ENCODE measurements at regions not wholly inside any gene's neighbourhood (a gene's known extent, or its start where the extent isn't known, plus 50 kb on each side); places are given as distances from the start of the nearest gene placed in this dataset.

DNA sequence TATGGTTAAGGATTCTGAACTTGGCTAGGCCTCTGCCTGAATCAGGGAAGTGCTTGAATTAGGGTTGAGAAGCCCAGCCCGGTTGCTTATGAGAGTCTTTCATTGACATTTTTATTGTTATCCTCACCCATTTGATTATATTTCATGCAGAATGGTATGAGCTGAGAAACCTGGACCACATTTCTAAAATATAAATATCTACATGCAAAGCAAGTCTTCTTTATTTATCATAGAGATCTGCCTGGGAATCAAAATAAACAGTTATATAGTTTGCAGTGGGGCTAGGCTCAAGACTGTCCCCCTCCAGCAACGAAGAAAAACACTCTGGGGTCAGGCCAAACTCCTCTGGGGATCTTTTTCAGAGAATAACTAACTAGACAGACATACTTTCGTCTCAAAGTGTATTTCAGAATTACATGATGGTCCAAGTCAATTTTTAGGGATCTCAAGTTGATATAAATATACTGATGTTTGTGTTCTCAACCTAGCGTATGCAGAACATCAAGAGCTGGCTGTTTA, 675.4 kb upstream of the NR2F2 start:
- Histone ChIP-seq H3F3A (ENCODE audit: insufficient read depth) (no peaks in the 10 kb centered on the region), H3K36me3 (ENCODE audit: low read depth) (no peaks in the 10 kb centered on the region), H3K27ac (no peak overlapping the region), H3K9me3 (ENCODE audit: low read depth) (no peaks in the 10 kb centered on the region), H4K20me1 (ENCODE audit: insufficient read depth) (no peaks in the 10 kb centered on the region), H3K4me1 (ENCODE audit: insufficient read depth) (no peaks in the 10 kb centered on the region), H3K9ac (no peak overlapping the region), H3K27me3 (replicated peaks; ENCODE audit: insufficient read depth) (no peaks in the 10 kb centered on the region), H3K9me2 (ENCODE audit: insufficient read depth) (no peaks in the 10 kb centered on the region), H3K79me2 (ENCODE audit: insufficient read depth) (no peaks in the 10 kb centered on the region), H3K4me2 (ENCODE audit: unreplicated experiment) (no peak overlapping the region), H2AFZ (no peak overlapping the region), H3K4me3 (no peak overlapping the region)
- no peak for TF ChIP-seq EZH2phosphoT487 (IDR thresholded peaks at IDR 0.05; ENCODE audit: insufficient read depth, low read depth)
- TF ChIP-seq EZH2 (IDR thresholded peaks at IDR 0.05; ENCODE audit: insufficient read depth, poor library complexity, severe bottlenecking) = no peak
- 53 to 56% methylated on average over 4 of the region's 4 CpGs for WGBS, 2 experiments (ENCODE audit: low coverage in 1 of 2, low lambda C conversion rate in 2 of 2, missing lambda C conversion rate in 2 of 2)
- in situ Hi-C loops (cut with MboI) = no loop called here
- no peak for DNase-seq

DNA sequence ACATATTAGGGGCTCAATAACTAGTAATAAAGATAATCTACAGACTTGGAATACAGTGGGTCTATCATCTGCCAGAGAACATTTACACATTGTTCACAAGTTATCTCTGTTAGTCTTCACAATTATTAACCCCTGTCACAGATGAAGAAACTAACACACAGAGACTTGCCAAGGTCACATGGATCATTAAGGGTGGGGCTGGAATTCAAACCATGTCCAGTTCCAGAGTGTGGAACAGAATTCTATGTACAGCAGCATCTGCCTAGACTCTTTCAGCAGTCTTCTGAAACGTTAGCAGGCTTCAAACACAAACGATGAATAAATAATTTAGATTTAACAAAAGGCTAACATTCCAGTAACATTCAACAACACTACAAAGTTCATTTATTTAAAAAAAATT, 673.9 kb upstream of the NR2F2 start:
- WGBS, 2 experiments (ENCODE audit: low coverage in 1 of 2, low lambda C conversion rate in 2 of 2, missing lambda C conversion rate in 2 of 2) = 37 to 44% methylated on average over 2 of the region's 2 CpGs
- no peaks in the 10 kb centered on the region for H3K9me3 ChIP-seq (ENCODE audit: low read depth)
- H3K4me1 ChIP-seq (ENCODE audit: insufficient read depth) = no peaks in the 10 kb centered on the region
- no peaks in the 10 kb centered on the region for H3F3A ChIP-seq (ENCODE audit: insufficient read depth)
- H3K9me2 ChIP-seq (ENCODE audit: insufficient read depth) = no peaks in the 10 kb centered on the region
- H2AFZ ChIP-seq = no peak overlapping the region
- H4K20me1 ChIP-seq (ENCODE audit: insufficient read depth) = no peaks in the 10 kb centered on the region
- H3K9ac ChIP-seq = no peak overlapping the region
- H3K79me2 ChIP-seq (ENCODE audit: insufficient read depth) = no peaks in the 10 kb centered on the region
- no peaks in the 10 kb centered on the region for H3K27me3 ChIP-seq (replicated peaks; ENCODE audit: insufficient read depth)
- H3K36me3 ChIP-seq (ENCODE audit: low read depth) = no peaks in the 10 kb centered on the region
- TF ChIP-seq EZH2 (IDR thresholded peaks at IDR 0.05; ENCODE audit: insufficient read depth, poor library complexity, severe bottlenecking) = no peak
- TF ChIP-seq EZH2phosphoT487 (IDR thresholded peaks at IDR 0.05; ENCODE audit: insufficient read depth, low read depth) = no peak
- DNase-seq = no peak
- in situ Hi-C loops (cut with MboI) = no loop called here
- H3K4me3 ChIP-seq = no peak overlapping the region
- H3K4me2 ChIP-seq (ENCODE audit: unreplicated experiment) = no peak overlapping the region
- H3K27ac ChIP-seq = no peak overlapping the region

DNA sequence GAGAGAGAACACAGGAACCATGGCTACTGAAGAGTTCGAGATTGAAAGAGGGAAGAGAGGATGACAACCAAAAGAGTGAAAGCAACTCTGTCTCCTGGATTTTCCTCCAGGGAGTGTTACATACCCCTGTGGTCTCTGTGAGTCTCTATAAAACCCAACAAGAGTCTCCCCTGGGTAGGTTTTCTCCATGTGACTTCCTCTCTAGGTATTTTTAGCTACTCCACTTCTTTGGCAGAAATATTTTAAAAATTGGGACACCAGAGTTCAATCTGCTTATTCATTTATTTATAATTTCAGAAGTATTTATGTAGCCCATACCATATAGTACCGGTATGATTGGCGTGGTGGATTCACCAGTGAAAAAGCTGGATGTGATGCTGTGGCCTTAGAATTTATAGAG, 671.7 kb upstream of the NR2F2 start:
- no peak overlapping the region for H2AFZ ChIP-seq

DNA sequence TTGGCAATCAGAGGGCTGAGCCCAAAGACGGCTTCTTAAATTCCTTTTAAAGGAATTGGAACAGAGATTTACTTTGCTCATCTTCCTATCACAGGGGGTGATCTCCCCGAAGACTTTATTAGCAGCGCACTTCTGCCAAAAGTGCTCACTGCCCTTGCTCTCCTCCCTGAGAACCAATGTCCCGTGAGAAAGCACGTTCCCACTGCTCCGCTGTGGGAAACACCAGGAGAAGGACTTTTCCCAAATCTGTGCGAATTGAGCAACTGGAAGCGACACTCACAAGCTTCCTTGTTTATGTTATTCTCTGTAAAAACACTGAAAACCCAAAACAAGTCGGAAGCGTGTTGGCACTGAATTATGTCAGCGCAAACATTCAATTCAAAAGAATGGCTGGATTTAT, 670.8 kb upstream of the NR2F2 start:
- no peaks in the 10 kb centered on the region for H3K27me3 ChIP-seq (replicated peaks; ENCODE audit: insufficient read depth)

More for the DNA sequence above, 671.7 kb upstream of the NR2F2 start:
- Histone ChIP-seq H3K9ac (no peak overlapping the region), H3K9me3 (ENCODE audit: low read depth) (no peaks in the 10 kb centered on the region), H3K4me2 (ENCODE audit: unreplicated experiment) (no peak overlapping the region), H3K27me3 (replicated peaks; ENCODE audit: insufficient read depth) (no peaks in the 10 kb centered on the region), H3F3A (ENCODE audit: insufficient read depth) (peaks cover 7% of the 10 kb centered on the region; the same call in 1 of the 2 replicates), H3K4me3 (no peak overlapping the region), H3K79me2 (ENCODE audit: insufficient read depth) (no peaks in the 10 kb centered on the region), H3K9me2 (ENCODE audit: insufficient read depth) (no peaks in the 10 kb centered on the region), H3K4me1 (ENCODE audit: insufficient read depth) (peaks cover 10% of the 10 kb centered on the region), H4K20me1 (ENCODE audit: insufficient read depth) (no peaks in the 10 kb centered on the region), H3K36me3 (ENCODE audit: low read depth) (no peaks in the 10 kb centered on the region), H3K27ac (no peak overlapping the region)
- DNase-seq = no peak
- no peak for TF ChIP-seq EZH2phosphoT487 (IDR thresholded peaks at IDR 0.05; ENCODE audit: insufficient read depth, low read depth)
- TF ChIP-seq EZH2 (IDR thresholded peaks at IDR 0.05; ENCODE audit: insufficient read depth, poor library complexity, severe bottlenecking) = no peak
- WGBS, 2 experiments (ENCODE audit: low coverage in 1 of 2, low lambda C conversion rate in 2 of 2, missing lambda C conversion rate in 2 of 2) = 71 to 73% methylated on average over 3 of the region's 3 CpGs
- in situ Hi-C loops (cut with MboI) = no loop called here

DNA sequence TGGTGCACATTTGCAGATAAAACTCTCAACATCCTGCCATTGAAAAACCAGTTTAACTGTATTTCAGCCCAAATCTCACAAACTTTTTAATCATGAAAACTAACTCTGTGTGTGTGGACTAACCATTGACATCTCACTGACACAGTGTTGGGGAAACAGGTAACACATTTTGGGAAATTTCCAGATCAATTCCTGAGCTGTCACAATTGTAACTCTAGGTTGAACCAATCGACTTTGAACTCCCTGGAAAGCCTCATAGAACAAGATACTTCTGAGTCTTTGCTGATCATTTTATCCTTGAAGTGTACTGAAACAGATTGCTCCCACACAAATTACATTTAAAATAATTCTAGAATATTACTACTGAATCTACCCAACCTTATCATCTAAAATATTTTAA, 667.9 kb upstream of the NR2F2 start:
- WGBS, 2 experiments (ENCODE audit: low coverage in 1 of 2, low lambda C conversion rate in 2 of 2, missing lambda C conversion rate in 2 of 2) = 27 to 28% methylated on average over 1 of the region's 1 CpG
- no peak for TF ChIP-seq EZH2phosphoT487 (IDR thresholded peaks at IDR 0.05; ENCODE audit: insufficient read depth, low read depth)
- no peak for TF ChIP-seq EZH2 (IDR thresholded peaks at IDR 0.05; ENCODE audit: insufficient read depth, poor library complexity, severe bottlenecking)
- H3K4me2 ChIP-seq (ENCODE audit: unreplicated experiment) = no peak overlapping the region
- H3K4me1 ChIP-seq (ENCODE audit: insufficient read depth) = peaks cover 11% of the 10 kb centered on the region
- H3K79me2 ChIP-seq (ENCODE audit: insufficient read depth) = no peaks in the 10 kb centered on the region
- H3K9me2 ChIP-seq (ENCODE audit: insufficient read depth) = no peaks in the 10 kb centered on the region
- H3K36me3 ChIP-seq (ENCODE audit: low read depth) = no peaks in the 10 kb centered on the region
- H4K20me1 ChIP-seq (ENCODE audit: insufficient read depth) = no peaks in the 10 kb centered on the region
- no peak overlapping the region for H2AFZ ChIP-seq
- peaks cover 7% of the 10 kb centered on the region; the same call in 1 of the 2 replicates for H3F3A ChIP-seq (ENCODE audit: insufficient read depth)
- no peak overlapping the region for H3K4me3 ChIP-seq
- no peak overlapping the region for H3K9ac ChIP-seq
- no peaks in the 10 kb centered on the region for H3K9me3 ChIP-seq (ENCODE audit: low read depth)
- in situ Hi-C loops (cut with MboI) = no loop called here
- no peak overlapping the region for H3K27ac ChIP-seq
- DNase-seq = no peak
- H3K27me3 ChIP-seq (replicated peaks; ENCODE audit: insufficient read depth) = no peaks in the 10 kb centered on the region

More for the DNA sequence above, 670.8 kb upstream of the NR2F2 start:
- in situ Hi-C loops (cut with MboI) = no loop called here
- no peaks in the 10 kb centered on the region for H3K36me3 ChIP-seq (ENCODE audit: low read depth)
- H3K27ac ChIP-seq = no peak overlapping the region
- peaks cover 11% of the 10 kb centered on the region for H3K4me1 ChIP-seq (ENCODE audit: insufficient read depth)
- no peaks in the 10 kb centered on the region for H3K9me3 ChIP-seq (ENCODE audit: low read depth)
- TF ChIP-seq EZH2phosphoT487 (IDR thresholded peaks at IDR 0.05; ENCODE audit: insufficient read depth, low read depth) (no peak), EZH2 (IDR thresholded peaks at IDR 0.05; ENCODE audit: insufficient read depth, poor library complexity, severe bottlenecking) (no peak)
- H2AFZ ChIP-seq = no peak overlapping the region
- no peaks in the 10 kb centered on the region for H3K9me2 ChIP-seq (ENCODE audit: insufficient read depth)
- WGBS, 2 experiments (ENCODE audit: low coverage in 1 of 2, low lambda C conversion rate in 2 of 2, missing lambda C conversion rate in 2 of 2) = 85 to 87% methylated on average over 11 of the region's 11 CpGs
- H3F3A ChIP-seq (ENCODE audit: insufficient read depth) = peaks cover 7% of the 10 kb centered on the region; the same call in 1 of the 2 replicates
- no peak overlapping the region for H3K4me2 ChIP-seq (ENCODE audit: unreplicated experiment)
- H3K4me3 ChIP-seq = no peak overlapping the region
- no peaks in the 10 kb centered on the region for H4K20me1 ChIP-seq (ENCODE audit: insufficient read depth)
- H3K9ac ChIP-seq = no peak overlapping the region
- H3K79me2 ChIP-seq (ENCODE audit: insufficient read depth) = no peaks in the 10 kb centered on the region
- no peak for DNase-seq

All from GM23248 (cell line).